Progenitor cell of endocrine pancreas (in vitro differentiated cells): ENCODE measurements at regions not wholly inside any gene's neighbourhood (a gene's known extent, or its start where the extent isn't known, plus 50 kb on each side); places are given as distances from the start of the nearest gene placed in this dataset.

ENCODE experiments used
- DNase-seq: peaks from one replicate; pipeline ENCODE4 v3.0.0; 2021; ENCODE audit warnings: low spot score; ENCODE audit not compliant: unreplicated experiment
- H3K27ac Mint-ChIP-seq: 2 replicates; pipeline ENCODE4 v1.8.0; 2021; ENCODE audit warnings: mild to moderate bottlenecking, moderate library complexity, mixed read lengths
- H3K27me3 Mint-ChIP-seq: 2 replicates; pipeline ENCODE4 v1.8.0; 2021; ENCODE audit warnings: mixed read lengths
- H3K36me3 Mint-ChIP-seq: 2 replicates; pipeline ENCODE4 v1.8.0; 2022; ENCODE audit warnings: mixed read lengths; ENCODE audit not compliant: insufficient read depth
- H3K4me1 Mint-ChIP-seq: 2 replicates; pipeline ENCODE4 v1.8.0; 2021; ENCODE audit warnings: low read depth, mixed read lengths
- H3K4me3 Mint-ChIP-seq: 2 replicates; pipeline ENCODE4 v1.8.0; 2021; ENCODE audit warnings: low read depth, mild to moderate bottlenecking, moderate library complexity, mixed read lengths
- H3K9me3 Mint-ChIP-seq: 2 replicates; pipeline ENCODE4 v1.8.0; 2021; ENCODE audit warnings: low read depth, mixed read lengths
- CTCF ChIP-seq: fragments of 200-600 bp; sonication (generic); IDR thresholded peaks from one replicate; pipeline ENCODE4 v1.5.0; 2021; ENCODE audit warnings: antibody characterized with exemption, mild to moderate bottlenecking; ENCODE audit not compliant: unreplicated experiment

GRCh38 chr17:70423562-70423961 lies 254.2 kb downstream of the KCNJ2 start:
- no peaks in the 10 kb centered on the region for H3K36me3 Mint-ChIP-seq

GRCh38 chr17:70426752-70427151 lies 257.4 kb downstream of the KCNJ2 start:
- Mint-ChIP-seq H3K36me3 (no peaks in the 10 kb centered on the region), H3K4me3 (no peak overlapping the region), H3K27me3 (no peaks in the 10 kb centered on the region), H3K9me3 (no peaks in the 10 kb centered on the region), H3K27ac (no peak overlapping the region), H3K4me1 (peaks cover 1% of the 10 kb centered on the region)
- TF ChIP-seq CTCF, result no peak
- DNase-seq, result no peak

More at GRCh38 chr17:70423562-70423961, 254.2 kb downstream of the KCNJ2 start:
- TF ChIP-seq CTCF, result no peak
- Mint-ChIP-seq H3K4me3 (no peak overlapping the region), H3K27ac (no peak overlapping the region), H3K9me3 (no peaks in the 10 kb centered on the region), H3K4me1 (peaks cover 5% of the 10 kb centered on the region), H3K27me3 (no peaks in the 10 kb centered on the region)
- DNase-seq, result no peak

GRCh38 chr17:70434536-70435490 lies 265.5 kb downstream of the KCNJ2 start:
- Mint-ChIP-seq H3K27me3 (no peaks in the 10 kb centered on the region), H3K9me3 (no peaks in the 10 kb centered on the region), H3K4me1 (peaks cover 5% of the 10 kb centered on the region), H3K4me3 (no peak overlapping the region), H3K36me3 (no peaks in the 10 kb centered on the region), H3K27ac (no peak overlapping the region)
- no peak for TF ChIP-seq CTCF
- no peak for DNase-seq

GRCh38 chr17:70437656-70438055 lies 268.3 kb downstream of the KCNJ2 start:
- Mint-ChIP-seq H3K36me3 (no peaks in the 10 kb centered on the region), H3K27ac (no peak overlapping the region), H3K27me3 (no peaks in the 10 kb centered on the region), H3K4me1 (peaks cover 5% of the 10 kb centered on the region), H3K9me3 (no peaks in the 10 kb centered on the region), H3K4me3 (no peak overlapping the region)
- no peak for DNase-seq
- no peak for TF ChIP-seq CTCF

- Mint-ChIP-seq H3K27me3 (no peaks in the 10 kb centered on the region), H3K27ac (no peak overlapping the region), H3K4me3 (no peak overlapping the region), H3K36me3 (no peaks in the 10 kb centered on the region), H3K9me3 (peaks cover 16% of the 10 kb centered on the region), H3K4me1 (no peaks in the 10 kb centered on the region)
- no peak for TF ChIP-seq CTCF
- DNase-seq, result no peak
These were observed 277.1 kb downstream of the KCNJ2 start for GRCh38 chr17:70446446-70446845.
